Renal pelvis (tissue), 1 donor: ENCODE measurements at regions not wholly inside any gene's neighbourhood (a gene's known extent, or its start where the extent isn't known, plus 50 kb on each side); places are given as distances from the start of the nearest gene placed in this dataset.
A peak's percentile ranks its signal among the peaks of the same experiment; 100 is the strongest.

ENCODE experiments used
- DNase-seq: peaks from one replicate; pipeline ENCODE4 v3.0.0-alpha.2; 2013

- DNase-seq: no peak
Observed at GRCh38 chr20:39269493-39270217, 307.5 kb downstream of the DHX35 start.

GRCh38 chr20:39268981-39269461 lies 306.9 kb downstream of the DHX35 start:
- no peak for DNase-seq

GRCh38 chr20:39268491-39268951 lies 306.4 kb downstream of the DHX35 start:
- DNase-seq: no peak

DNA sequence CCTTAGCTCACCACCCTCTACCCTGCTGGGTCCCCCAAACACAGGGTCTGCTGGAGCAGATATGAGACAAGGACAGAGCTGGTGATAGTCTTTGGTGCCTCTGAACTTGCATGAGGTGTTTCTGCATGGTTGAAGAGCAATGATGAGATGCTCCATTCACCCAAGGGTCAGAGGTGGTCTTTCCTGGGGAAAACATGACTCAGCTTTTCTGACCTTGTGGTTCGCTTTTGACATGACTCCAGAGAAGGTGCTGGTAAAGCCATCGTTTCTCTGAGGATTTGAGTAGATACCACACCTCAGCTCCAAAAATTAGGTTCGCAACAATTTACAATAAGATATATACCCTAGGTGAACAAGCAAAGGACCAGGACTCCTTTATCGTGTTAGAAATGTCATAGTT lies 304.8 kb downstream of the DHX35 start:
- DNase-seq: no peak

- DNase-seq: no peak
Observed at GRCh38 chr20:39264506-39265172, 302.5 kb downstream of the DHX35 start.

DNA sequence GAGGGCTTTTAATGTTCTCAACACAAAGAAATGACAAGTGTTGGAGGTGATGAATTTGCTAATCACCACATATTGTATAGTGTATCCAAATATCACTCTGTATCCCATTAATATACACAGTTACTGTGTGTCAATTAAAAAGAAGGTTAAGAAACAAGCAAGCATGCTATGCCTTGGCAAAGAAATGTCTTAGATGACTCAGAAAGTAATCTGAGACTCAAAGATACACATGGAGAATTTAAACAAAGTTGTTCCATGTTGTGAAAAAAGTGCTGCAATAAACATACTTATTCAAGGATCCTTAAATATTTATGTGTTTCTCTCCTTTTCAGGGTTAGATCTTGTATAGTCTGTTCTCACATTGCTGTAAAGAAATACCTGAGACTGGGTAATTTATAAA lies 300.9 kb downstream of the DHX35 start:
- DNase-seq: no peak

DNA sequence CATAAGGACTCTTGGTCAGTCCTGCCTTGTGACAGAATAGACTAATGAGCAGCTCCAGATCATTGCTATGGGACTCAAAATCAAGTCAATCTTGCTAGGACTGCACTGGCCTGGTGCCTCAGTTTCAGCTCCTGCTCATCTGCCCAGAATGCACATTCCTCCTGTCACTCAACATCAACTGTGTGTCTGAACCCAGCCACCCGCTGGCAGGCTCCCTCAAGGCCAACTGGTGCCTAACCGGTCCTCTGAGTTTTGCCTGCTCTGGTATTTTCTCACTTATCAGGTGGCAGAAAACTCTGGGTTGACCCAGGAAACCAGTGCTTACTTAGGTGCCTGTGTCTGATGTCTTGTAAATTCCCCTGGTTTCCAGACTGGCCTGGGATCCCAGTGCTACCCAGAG lies 297.7 kb downstream of the DHX35 start:
- no peak for DNase-seq

- no peak for DNase-seq
Observed at GRCh38 chr20:39259010-39259803, 297.1 kb downstream of the DHX35 start.

DNA sequence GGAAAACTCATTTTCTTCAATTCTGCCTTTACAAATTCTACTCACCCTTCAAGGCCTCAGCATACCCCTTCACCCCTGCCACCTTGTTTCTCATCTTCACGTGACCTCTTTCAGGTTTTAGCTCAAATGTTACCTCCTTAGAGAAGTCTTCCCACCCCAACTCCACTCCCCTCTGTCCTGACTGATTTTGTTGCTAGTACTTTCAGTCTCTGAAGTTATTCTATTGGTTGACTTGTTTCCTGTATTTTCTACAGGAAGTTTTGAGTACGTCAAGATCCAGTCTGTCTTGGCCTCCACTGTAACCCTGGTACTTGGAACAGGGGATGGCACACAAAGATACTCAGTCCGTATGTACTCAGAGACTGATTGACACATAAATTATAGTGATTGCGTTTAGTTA lies 296.1 kb downstream of the DHX35 start:
- no peak for DNase-seq

GRCh38 chr20:39253051-39253755 lies 291.1 kb downstream of the DHX35 start:
- DNase-seq: no peak

DNA sequence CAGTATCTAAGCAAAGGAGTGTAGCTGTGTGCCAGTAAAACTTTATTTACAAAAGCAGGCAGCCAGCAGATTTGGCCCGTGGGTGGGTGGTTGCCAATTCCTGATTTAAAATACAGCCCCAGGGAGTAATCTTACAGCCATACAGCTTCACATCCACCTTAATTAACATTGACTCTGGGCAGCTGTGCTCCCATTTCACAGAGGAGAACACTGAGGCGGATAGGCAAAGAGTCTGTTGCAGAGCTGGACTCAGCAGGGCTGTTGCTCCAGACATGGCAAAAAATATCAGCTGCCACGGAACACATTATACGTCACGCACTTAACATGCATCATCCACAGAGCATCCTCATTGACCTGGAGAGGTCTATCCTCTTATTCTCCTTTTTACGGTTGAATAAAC lies 289.9 kb downstream of the DHX35 start:
- DNase-seq: no peak

- no peak for DNase-seq
Observed at GRCh38 chr20:39249798-39250197, 287.7 kb downstream of the DHX35 start.

DNA sequence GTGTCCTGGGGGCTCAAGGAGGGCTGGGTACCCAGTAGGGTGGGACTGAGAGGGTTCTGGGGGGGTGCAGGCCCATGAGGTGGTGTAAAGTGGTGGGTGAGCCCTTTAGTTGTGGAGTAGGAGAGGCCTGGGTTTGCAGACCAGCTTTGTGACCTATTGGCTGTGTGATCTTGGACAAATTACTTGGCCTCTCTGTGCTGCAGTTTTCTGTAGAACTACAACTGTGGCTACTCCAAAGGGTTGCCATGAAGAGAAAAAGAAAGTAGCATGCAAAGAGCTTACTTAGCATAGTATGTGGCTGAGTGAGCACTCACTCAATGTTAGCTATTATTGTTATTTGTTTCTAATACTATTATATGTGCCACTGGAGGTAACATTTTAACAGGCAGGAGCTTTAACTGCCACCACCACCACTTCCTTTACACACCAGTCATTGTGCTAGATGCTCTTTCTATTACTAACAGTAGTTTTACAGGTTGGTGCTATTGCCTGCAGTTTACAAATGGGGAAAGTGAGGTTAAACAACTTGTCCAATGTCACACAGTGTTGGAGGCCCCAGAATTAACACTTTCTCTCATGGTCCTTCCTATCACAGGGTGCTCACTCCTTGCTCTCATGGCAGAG lies 286.8 kb downstream of the DHX35 start:
- DNase-seq: no peak

GRCh38 chr20:39248171-39248861 lies 286.2 kb downstream of the DHX35 start:
- DNase-seq: no peak

- no peak for DNase-seq
Observed at GRCh38 chr20:39246436-39246835, 284.3 kb downstream of the DHX35 start.

DNA sequence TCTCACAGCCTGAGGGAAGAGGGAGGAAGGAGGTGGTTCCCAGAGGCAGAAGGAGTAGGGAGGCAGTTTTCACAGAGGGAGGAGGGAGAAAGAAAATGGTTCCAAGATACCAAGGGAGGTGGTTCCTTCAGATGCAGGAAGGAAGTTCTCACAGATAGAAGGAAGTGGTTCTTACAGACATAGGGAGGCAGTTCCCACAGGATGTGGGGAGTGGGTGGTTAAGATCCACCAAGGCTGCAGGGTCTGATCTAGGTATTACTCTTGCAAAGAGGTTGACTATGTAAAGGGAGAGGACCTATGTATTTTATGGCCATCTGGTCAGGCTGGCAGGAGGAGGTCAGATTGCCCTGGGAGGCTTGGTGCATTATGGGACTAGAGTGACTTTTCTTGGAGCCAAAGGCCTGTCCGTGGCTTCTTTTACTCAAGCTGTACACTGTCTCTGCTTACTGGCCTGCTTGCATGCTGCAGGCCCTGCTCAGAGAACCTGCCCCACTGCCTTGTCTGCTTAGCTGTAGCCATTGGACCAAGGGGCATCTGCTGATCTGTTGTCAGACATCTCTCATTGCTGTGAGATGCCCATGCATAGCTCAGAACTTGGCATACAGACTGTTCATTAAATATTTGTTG lies 283.7 kb downstream of the DHX35 start:
- DNase-seq: no peak

- DNase-seq: no peak
Observed at GRCh38 chr20:39243962-39244361, 281.8 kb downstream of the DHX35 start.

GRCh38 chr20:39242614-39243013 lies 280.5 kb downstream of the DHX35 start:
- DNase-seq: no peak

GRCh38 chr20:39234520-39235095 lies 272.5 kb downstream of the DHX35 start:
- DNase-seq: peak; percentile 47

DNA sequence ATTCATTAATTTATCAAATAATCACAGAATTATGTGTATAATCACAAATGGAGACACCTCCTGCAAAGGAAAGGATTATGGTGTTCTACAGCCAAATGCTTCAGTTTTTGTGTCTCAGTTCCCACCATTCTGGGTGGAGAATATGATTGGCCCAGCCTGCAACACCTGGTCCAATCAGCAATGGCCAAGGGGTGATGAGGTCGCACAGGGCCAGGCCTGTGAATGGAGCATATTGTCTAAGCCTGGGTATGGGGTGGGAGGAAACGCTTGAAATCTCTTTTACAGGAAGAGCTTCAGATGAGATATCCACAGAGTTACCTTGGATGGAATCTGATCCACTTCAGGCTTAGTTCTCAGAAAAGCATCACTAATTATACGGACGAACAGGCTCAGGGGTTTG lies 271.6 kb downstream of the DHX35 start:
- no peak for DNase-seq
